WTC11 (cell line): ENCODE measurements at regions not wholly inside any gene's neighbourhood (a gene's known extent, or its start where the extent isn't known, plus 50 kb on each side); places are given as distances from the start of the nearest gene placed in this dataset.

Source experiments
- AFF4 ChIP-seq: sonication (generic); formaldehyde crosslinking; IDR thresholded peaks from 2 replicates; pipeline ENCODE4 v1.8.1; 2023; ENCODE audit warnings: mild to moderate bottlenecking, missing genetic modification reagents, borderline replicate concordance
- CREM ChIP-seq: sonication (generic); formaldehyde crosslinking; IDR thresholded peaks from 2 replicates; pipeline ENCODE4 v1.8.1; 2022; ENCODE audit warnings: mild to moderate bottlenecking, missing genetic modification reagents, moderate library complexity
- CTCF ChIP-seq: fragments of 200-600 bp; IDR thresholded peaks from 2 replicates; pipeline ENCODE4 v1.8.0; 2022; ENCODE audit warnings: antibody characterized with exemption
- SOX15 ChIP-seq: fragments of 250-450 bp; sonication (Bioruptor Pico); IDR thresholded peaks from 2 replicates; pipeline ENCODE4 v1.9.0; 2021; ENCODE audit warnings: mild to moderate bottlenecking
- SP1 ChIP-seq: sonication (generic); formaldehyde crosslinking; conservative IDR thresholded peaks from 2 replicates; pipeline ENCODE4 v1.8.1; 2022; ENCODE audit warnings: missing genetic modification reagents
- TEAD1 ChIP-seq: sonication (generic); formaldehyde crosslinking; IDR thresholded peaks from 2 replicates; pipeline ENCODE4 v1.8.0; 2022; ENCODE audit warnings: mild to moderate bottlenecking, missing genetic modification reagents

GRCh38 chr4:15233264-15233597 lies 194.6 kb upstream of the C1QTNF7 start:
- TF ChIP-seq CTCF (no peak), CREM (CRISPR knock-in tag) (no peak), SP1 (CRISPR knock-in tag) (no peak), SOX15 (CRISPR knock-in tag) (no peak), TEAD1 (CRISPR knock-in tag) (no peak), AFF4 (CRISPR knock-in tag) (no peak)
